ENCODE measurements at regions not wholly inside any gene's neighbourhood (a gene's known extent, or its start where the extent isn't known, plus 50 kb on each side); places are given as distances from the start of the nearest gene placed in this dataset.

DNA sequence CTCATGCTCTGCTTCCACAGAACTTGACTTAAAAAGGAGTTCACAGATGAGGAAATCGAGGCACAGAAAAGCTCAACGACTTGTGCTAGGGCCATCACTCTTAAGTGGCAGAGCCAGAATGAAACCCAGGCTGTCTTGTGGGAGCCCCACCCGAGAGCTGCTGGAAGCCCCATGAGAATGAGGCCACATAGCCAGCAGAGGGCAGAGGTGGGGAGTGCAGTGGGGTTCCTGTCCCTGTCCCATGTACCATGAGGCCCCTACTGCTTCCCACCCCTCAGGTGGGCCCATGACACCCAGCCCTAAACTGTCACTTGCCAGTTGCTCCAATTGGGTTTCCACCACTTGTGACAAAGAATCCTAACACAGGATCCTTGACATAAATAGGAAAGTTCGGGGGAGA lies 175.9 kb downstream of the IRS2 start:
- H3K27ac ChIP-seq: no peak overlapping the region
- TF ChIP-seq, protein P1, sequence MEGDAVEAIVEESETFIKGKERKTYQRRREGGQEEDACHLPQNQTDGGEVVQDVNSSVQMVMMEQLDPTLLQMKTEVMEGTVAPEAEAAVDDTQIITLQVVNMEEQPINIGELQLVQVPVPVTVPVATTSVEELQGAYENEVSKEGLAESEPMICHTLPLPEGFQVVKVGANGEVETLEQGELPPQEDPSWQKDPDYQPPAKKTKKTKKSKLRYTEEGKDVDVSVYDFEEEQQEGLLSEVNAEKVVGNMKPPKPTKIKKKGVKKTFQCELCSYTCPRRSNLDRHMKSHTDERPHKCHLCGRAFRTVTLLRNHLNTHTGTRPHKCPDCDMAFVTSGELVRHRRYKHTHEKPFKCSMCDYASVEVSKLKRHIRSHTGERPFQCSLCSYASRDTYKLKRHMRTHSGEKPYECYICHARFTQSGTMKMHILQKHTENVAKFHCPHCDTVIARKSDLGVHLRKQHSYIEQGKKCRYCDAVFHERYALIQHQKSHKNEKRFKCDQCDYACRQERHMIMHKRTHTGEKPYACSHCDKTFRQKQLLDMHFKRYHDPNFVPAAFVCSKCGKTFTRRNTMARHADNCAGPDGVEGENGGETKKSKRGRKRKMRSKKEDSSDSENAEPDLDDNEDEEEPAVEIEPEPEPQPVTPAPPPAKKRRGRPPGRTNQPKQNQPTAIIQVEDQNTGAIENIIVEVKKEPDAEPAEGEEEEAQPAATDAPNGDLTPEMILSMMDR (conservative IDR thresholded peaks at IDR 0.05): peak; percentile 62

DNA sequence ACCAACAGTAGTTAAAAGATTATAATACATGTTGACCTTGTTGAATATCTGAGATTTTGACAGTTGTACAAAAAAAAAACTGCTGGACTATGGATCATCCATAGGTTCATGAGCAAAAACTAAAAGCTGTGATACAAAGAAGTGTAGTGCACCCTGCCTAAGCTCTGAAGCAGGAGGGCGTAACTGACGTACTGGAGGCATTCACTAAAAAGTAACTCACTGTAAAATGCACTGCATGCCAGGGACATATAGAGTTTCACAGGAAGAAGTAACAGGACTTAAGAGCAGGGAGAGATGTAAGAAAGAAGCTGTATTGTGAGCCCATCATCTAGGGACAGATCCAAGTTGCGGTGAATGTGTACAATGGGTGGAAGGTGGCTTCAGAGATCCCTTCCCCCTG lies 177.9 kb downstream of the IRS2 start:
- TF ChIP-seq, protein P1 (conservative IDR thresholded peaks at IDR 0.05): no peak
- no peak overlapping the region for H3K27ac ChIP-seq

DNA sequence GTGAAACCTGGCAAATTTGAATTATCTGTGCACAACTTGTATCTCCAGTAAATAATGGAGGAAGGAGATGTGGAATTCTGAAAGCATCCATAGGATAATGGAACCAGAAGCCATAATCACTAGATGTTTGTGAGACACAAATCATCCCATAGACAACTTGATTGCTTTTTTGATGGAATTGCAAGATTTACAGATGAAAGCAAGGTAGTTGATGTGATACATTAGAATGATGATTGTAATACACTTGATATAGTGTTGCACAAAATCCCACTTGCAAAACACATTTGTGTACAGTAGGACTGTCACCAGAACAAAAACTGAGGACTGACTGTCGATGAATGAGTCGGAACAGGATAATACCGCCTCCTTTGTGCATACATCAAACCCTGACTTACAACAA lies 178.3 kb downstream of the IRS2 start:
- TF ChIP-seq, protein P1 (conservative IDR thresholded peaks at IDR 0.05): no peak
- no peak overlapping the region for H3K27ac ChIP-seq

DNA sequence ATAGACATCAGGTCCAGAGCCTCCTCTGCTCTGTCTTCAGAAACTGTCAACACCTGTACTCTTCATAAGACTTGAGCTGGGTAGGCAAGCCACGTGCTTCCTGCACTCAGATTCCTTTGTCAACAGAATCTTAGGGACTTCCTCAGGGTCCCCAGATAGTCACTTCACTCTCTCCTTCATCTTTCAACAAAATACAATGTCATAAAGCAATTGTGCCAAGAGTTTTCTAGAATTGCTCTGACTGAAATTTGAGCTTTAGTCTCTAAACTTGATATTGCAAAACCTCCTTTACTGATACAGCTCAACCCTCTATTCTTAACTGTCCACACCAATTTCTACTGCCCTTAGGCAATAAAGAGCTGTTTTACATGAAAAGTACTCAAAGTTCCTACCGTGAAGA lies 179.9 kb downstream of the IRS2 start:
- TF ChIP-seq, protein P1 (conservative IDR thresholded peaks at IDR 0.05): no peak
- H3K27ac ChIP-seq: no peak overlapping the region

DNA sequence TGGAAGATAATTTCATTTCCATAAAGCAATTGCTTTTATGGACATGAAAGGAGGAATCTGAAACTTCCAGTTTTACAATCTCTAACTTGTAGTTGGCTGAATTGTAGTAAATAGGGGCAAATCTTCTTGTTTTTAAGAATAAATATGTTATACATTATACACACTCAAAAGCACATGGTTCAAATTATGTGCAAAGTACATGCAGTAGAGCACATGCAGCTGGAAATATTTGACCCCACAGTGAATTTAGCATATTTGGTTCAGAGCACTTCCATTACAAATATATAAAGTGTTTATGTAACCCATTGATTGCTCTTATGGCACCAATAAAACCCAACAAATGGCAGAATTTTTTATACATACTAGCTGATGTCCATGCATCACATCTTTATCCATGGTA lies 180.5 kb downstream of the IRS2 start:
- TF ChIP-seq, protein P1 (conservative IDR thresholded peaks at IDR 0.05): no peak
- no peak overlapping the region for H3K27ac ChIP-seq

DNA sequence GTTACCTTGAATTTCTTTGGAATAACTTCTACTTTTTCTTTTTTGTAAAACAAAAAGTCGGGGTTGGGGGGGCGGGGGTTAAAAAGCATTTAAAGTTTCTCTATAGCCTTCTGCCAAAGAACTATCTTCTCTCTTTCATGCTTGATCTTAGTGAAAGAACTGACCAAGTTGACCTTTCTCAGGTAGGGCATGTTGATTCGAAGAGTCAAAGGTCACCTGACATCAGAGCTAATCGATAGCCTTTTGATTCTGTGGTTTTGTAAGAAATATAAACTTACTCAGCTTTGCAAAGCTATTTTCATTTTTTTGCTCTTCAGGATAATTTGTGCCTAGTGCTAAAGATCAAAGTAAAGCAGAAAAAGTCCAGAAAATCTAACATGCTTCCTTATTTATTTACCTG lies 181.5 kb downstream of the IRS2 start:
- TF ChIP-seq, protein P1 (conservative IDR thresholded peaks at IDR 0.05): no peak
- no peak overlapping the region for H3K27ac ChIP-seq

DNA sequence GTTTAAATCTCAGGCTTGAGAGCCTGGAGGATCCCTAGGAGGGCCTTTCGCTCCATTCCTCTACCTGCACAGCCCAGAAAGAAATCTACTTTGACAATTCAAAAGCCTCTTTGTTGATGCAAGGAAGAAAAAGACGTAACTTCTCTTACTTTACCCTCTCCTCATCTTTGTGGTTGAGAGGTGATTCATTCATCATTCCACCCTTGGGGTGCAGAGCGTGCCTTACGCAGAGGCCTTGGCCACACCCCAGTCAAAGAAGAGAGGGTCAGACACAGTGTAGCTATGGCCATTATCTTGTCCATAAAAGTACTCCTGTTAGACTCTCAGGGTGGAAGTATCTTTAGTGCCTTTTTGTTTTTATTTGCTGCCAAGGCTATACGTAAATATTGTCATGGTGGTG lies 184.0 kb downstream of the IRS2 start:
- TF ChIP-seq, protein P1 (conservative IDR thresholded peaks at IDR 0.05): no peak

More for the DNA sequence above, 184.0 kb downstream of the IRS2 start:
- no peak overlapping the region for H3K27ac ChIP-seq
